HFFc6 (cell line): ENCODE measurements at regions not wholly inside any gene's neighbourhood (a gene's known extent, or its start where the extent isn't known, plus 50 kb on each side); places are given as distances from the start of the nearest gene placed in this dataset.

ENCODE experiments used
- DNase-seq: peaks from one replicate; pipeline ENCODE4 v3.0.0-alpha.2; 2018
- H3K27ac Mint-ChIP-seq: 2 replicates; pipeline ENCODE4 v1.8.0; 2020; ENCODE audit warnings: mild to moderate bottlenecking, mixed read lengths
- H3K27me3 Mint-ChIP-seq: 2 replicates; pipeline ENCODE4 v1.8.0; 2021; ENCODE audit warnings: mild to moderate bottlenecking, moderate library complexity, mixed read lengths; ENCODE audit not compliant: insufficient read depth
- H3K36me3 Mint-ChIP-seq: 2 replicates; pipeline ENCODE4 v1.8.0; 2021; ENCODE audit warnings: low read depth, mixed read lengths
- H3K4me1 Mint-ChIP-seq: 2 replicates; pipeline ENCODE4 v1.8.0; 2020; ENCODE audit warnings: low read depth, mixed read lengths
- H3K4me3 Mint-ChIP-seq: 2 replicates; pipeline ENCODE4 v1.8.0; 2020; ENCODE audit warnings: mild to moderate bottlenecking, moderate library complexity, mixed read lengths
- H3K9me3 Mint-ChIP-seq: 2 replicates; pipeline ENCODE4 v1.8.0; 2020; ENCODE audit warnings: mild to moderate bottlenecking, mixed read lengths
- CTCF ChIP-seq: fragments of 200-600 bp; sonication (generic); IDR thresholded peaks from 2 replicates; pipeline ENCODE4 v1.5.0; 2021; ENCODE audit warnings: antibody characterized with exemption, mild to moderate bottlenecking

GRCh38 chr10:33674491-33674890 lies 340.0 kb upstream of the NRP1 start:
- peaks cover 2% of the 10 kb centered on the region; the same call in 1 of the 2 replicates for H3K27me3 Mint-ChIP-seq
- H3K27ac Mint-ChIP-seq: no peak overlapping the region
- peaks cover under 1% of the 10 kb centered on the region for H3K4me1 Mint-ChIP-seq
- no peaks in the 10 kb centered on the region for H3K36me3 Mint-ChIP-seq
- no peak for TF ChIP-seq CTCF
- H3K9me3 Mint-ChIP-seq: peaks cover 5% of the 10 kb centered on the region
- DNase-seq: no peak
- no peak overlapping the region; the same call in 1 of the 2 replicates for H3K4me3 Mint-ChIP-seq

DNA sequence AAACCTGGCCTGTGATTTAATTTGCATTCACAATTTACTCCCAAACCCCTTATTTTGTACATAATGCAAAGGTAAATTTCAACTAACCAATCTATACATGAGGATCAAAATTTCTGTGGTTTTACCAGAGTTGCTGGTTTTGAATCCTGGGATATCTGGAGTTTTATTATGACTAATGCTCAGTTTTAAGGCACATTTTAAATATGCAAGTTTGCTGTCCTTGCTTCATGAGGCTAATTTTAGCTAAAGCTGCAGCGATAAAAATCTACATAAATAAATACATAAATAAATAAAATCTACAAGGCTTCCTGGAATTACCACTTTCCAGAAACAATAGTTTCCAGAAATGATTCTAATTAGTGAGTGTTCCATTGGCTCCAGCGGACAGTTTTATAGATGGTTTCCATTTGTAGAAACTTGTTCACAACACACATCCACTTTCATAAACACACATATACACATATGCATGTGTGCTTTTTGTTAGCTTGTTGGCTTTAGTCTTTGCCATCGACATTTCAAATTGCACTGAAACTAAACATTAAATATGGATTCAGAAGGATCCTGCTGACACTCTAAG lies 339.5 kb upstream of the NRP1 start:
- no peak for TF ChIP-seq CTCF
- no peak for DNase-seq
- H3K4me1 Mint-ChIP-seq: no peaks in the 10 kb centered on the region; the same call in 1 of the 2 replicates
- no peaks in the 10 kb centered on the region for H3K36me3 Mint-ChIP-seq
- peaks cover 2% of the 10 kb centered on the region; the same call in 1 of the 2 replicates for H3K27me3 Mint-ChIP-seq
- no peak overlapping the region for H3K4me3 Mint-ChIP-seq
- peaks cover 5% of the 10 kb centered on the region for H3K9me3 Mint-ChIP-seq
- H3K27ac Mint-ChIP-seq: no peak overlapping the region

DNA sequence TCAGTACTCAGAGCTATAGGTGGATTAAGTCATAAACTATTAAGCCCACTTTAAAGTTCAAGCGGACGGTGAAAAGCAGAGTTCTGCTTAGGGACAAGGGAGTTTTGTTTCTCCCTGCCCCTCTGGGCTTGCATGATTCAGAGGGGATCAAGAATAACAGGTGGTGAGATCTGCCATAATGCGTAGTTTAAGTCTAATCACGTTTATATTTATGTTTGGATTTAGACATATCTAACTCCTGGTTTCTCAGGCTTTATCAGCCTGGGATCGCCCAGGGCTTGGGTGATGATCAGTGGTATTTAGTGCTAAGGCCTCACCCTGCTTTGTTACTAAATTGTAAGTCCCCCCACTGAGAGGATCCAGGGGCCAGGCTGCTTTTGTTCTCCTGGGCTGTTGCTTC lies 335.4 kb upstream of the NRP1 start:
- Mint-ChIP-seq H3K27ac (no peak overlapping the region), H3K9me3 (no peaks in the 10 kb centered on the region), H3K4me3 (no peak overlapping the region), H3K4me1 (no peaks in the 10 kb centered on the region; the same call in 1 of the 2 replicates), H3K36me3 (no peaks in the 10 kb centered on the region), H3K27me3 (no peaks in the 10 kb centered on the region; the same call in 1 of the 2 replicates)
- TF ChIP-seq CTCF: no peak
- DNase-seq: no peak

DNA sequence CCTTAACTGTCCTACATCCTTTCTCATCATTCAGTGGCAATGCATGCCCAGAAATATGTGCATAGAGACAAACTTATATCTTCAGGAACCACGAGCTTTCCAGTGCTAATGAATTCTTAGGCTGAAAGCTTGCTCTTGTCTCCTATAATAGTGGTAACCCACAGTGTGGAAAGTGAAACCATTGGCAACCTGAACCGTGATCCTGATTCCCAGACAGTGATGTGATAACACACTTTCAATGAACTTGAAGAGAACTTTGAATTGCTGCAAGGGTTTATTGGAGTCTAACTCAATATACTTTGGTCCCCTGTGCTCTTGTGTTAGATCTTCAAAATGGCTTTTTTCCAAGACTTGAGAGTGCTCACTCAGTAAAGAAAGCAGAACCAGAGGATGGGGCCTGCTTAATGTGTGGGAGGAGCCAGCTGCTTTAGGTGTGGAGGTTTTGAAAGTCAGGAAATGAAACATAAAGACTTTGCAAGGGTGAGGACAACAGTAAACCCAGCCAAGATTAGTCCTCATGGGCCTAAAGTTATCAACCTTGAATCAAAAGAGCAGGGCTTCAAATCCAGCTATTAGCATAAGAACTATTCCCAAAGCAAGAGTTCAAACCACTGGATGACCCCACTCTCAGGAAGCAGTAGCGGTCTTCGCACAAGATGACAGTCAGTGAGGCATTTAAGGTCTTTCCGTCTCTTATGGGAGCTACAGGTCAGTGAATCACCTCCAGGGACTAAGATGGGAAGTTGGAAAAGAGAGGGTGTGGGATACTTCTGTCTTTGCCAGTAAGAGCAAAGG lies 332.4 kb upstream of the NRP1 start:
- Mint-ChIP-seq H3K4me1 (peaks cover 10% of the 10 kb centered on the region), H3K27ac (no peak overlapping the region), H3K27me3 (peaks cover 2% of the 10 kb centered on the region), H3K9me3 (no peaks in the 10 kb centered on the region), H3K36me3 (peaks cover 9% of the 10 kb centered on the region), H3K4me3 (no peak overlapping the region)
- no peak for TF ChIP-seq CTCF
- no peak for DNase-seq

GRCh38 chr10:33665501-33665900 lies 331.0 kb upstream of the NRP1 start:
- Mint-ChIP-seq H3K4me1 (peaks cover 24% of the 10 kb centered on the region), H3K4me3 (no peak overlapping the region), H3K27me3 (peaks cover 2% of the 10 kb centered on the region), H3K36me3 (peaks cover 9% of the 10 kb centered on the region), H3K27ac (no peak overlapping the region), H3K9me3 (no peaks in the 10 kb centered on the region)
- TF ChIP-seq CTCF: no peak
- DNase-seq: no peak
